ENCODE measurements at regions not wholly inside any gene's neighbourhood (a gene's known extent, or its start where the extent isn't known, plus 50 kb on each side); places are given as distances from the start of the nearest gene placed in this dataset.

GRCh38 chr6:81383472-81383871 is 369.0 kb downstream of the TENT5A start:
- Histone ChIP-seq H3K9ac (ENCODE audit: insufficient read depth in 1 of 2, low read length in 2 of 2) (no peak overlapping the region), H3K27ac (ENCODE audit: low read depth in 1 of 2, low read length in 1 of 2) (no peak overlapping the region), H3K36me3 (ENCODE audit: control insufficient read depth in 4 of 4, insufficient read depth in 4 of 4, low read length in 4 of 4) (no peaks in the 10 kb centered on the region), H3K9me3 (ENCODE audit: control insufficient read depth in 4 of 4, insufficient read depth in 3 of 4, low read length in 3 of 4) (no peaks in the 10 kb centered on the region), H3K4me3 (no peak overlapping the region), H3K27me3 (ENCODE audit: control insufficient read depth in 3 of 3, insufficient read depth in 3 of 3, low read length in 2 of 3) (no peaks in the 10 kb centered on the region), H3K4me1 (ENCODE audit: control insufficient read depth in 5 of 5, insufficient read depth in 5 of 5, low read length in 5 of 5) (no peaks in the 10 kb centered on the region)
- no peak for ATAC-seq (ENCODE audit: insufficient read depth, low FRiP score)
- 76 to 91% methylated on average over 1 of the region's 1 CpG for WGBS, 2 donors
- TF ChIP-seq CTCF (IDR thresholded peaks at IDR 0.05; ENCODE audit: control extremely low read depth, extremely low read depth), result no peak
- no peak for DNase-seq

- WGBS, 2 donors, result 64 to 82% methylated on average over 4 of the region's 4 CpGs
- peak; percentile 34 for ATAC-seq (ENCODE audit: insufficient read depth, low FRiP score)
- H3K27ac ChIP-seq (ENCODE audit: low read depth in 1 of 2, low read length in 1 of 2), result no peak overlapping the region
Measured at GRCh38 chr6:81382852-81383251, 369.6 kb downstream of the TENT5A start.

GRCh38 chr6:81381382-81381916 is 371.0 kb downstream of the TENT5A start:
- no peak for TF ChIP-seq CTCF (IDR thresholded peaks at IDR 0.05; ENCODE audit: control extremely low read depth, extremely low read depth)
- 95 to 96% methylated on average over 1 of the region's 1 CpG for WGBS, 2 donors
- Histone ChIP-seq H3K27ac (ENCODE audit: low read depth in 1 of 2, low read length in 1 of 2) (no peak overlapping the region), H3K36me3 (ENCODE audit: control insufficient read depth in 4 of 4, insufficient read depth in 4 of 4, low read length in 4 of 4) (no peaks in the 10 kb centered on the region), H3K4me3 (no peak overlapping the region), H3K9ac (ENCODE audit: insufficient read depth in 1 of 2, low read length in 2 of 2) (no peak overlapping the region), H3K4me1 (ENCODE audit: control insufficient read depth in 5 of 5, insufficient read depth in 5 of 5, low read length in 5 of 5) (no peaks in the 10 kb centered on the region), H3K9me3 (ENCODE audit: control insufficient read depth in 4 of 4, insufficient read depth in 3 of 4, low read length in 3 of 4) (no peaks in the 10 kb centered on the region), H3K27me3 (ENCODE audit: control insufficient read depth in 3 of 3, insufficient read depth in 3 of 3, low read length in 2 of 3) (no peaks in the 10 kb centered on the region)
- no peak for ATAC-seq (ENCODE audit: insufficient read depth, low FRiP score)
- no peak for DNase-seq

More at GRCh38 chr6:81382852-81383251, 369.6 kb downstream of the TENT5A start:
- Histone ChIP-seq H3K36me3 (ENCODE audit: control insufficient read depth in 4 of 4, insufficient read depth in 4 of 4, low read length in 4 of 4) (no peaks in the 10 kb centered on the region), H3K4me1 (ENCODE audit: control insufficient read depth in 5 of 5, insufficient read depth in 5 of 5, low read length in 5 of 5) (no peaks in the 10 kb centered on the region), H3K9ac (ENCODE audit: insufficient read depth in 1 of 2, low read length in 2 of 2) (no peak overlapping the region), H3K27me3 (ENCODE audit: control insufficient read depth in 3 of 3, insufficient read depth in 3 of 3, low read length in 2 of 3) (no peaks in the 10 kb centered on the region), H3K9me3 (ENCODE audit: control insufficient read depth in 4 of 4, insufficient read depth in 3 of 4, low read length in 3 of 4) (no peaks in the 10 kb centered on the region), H3K4me3 (no peak overlapping the region)
- no peak for TF ChIP-seq CTCF (IDR thresholded peaks at IDR 0.05; ENCODE audit: control extremely low read depth, extremely low read depth)
- DNase-seq, result no peak

GRCh38 chr6:81380718-81381338 is 371.7 kb downstream of the TENT5A start:
- no peaks in the 10 kb centered on the region for H3K9me3 ChIP-seq (ENCODE audit: control insufficient read depth in 4 of 4, insufficient read depth in 3 of 4, low read length in 3 of 4)
- no peaks in the 10 kb centered on the region for H3K36me3 ChIP-seq (ENCODE audit: control insufficient read depth in 4 of 4, insufficient read depth in 4 of 4, low read length in 4 of 4)
- ATAC-seq (ENCODE audit: insufficient read depth, low FRiP score), result no peak
- 88 to 97% methylated on average over 1 of the region's 1 CpG for WGBS, 2 donors
- no peaks in the 10 kb centered on the region for H3K27me3 ChIP-seq (ENCODE audit: control insufficient read depth in 3 of 3, insufficient read depth in 3 of 3, low read length in 2 of 3)
- H3K27ac ChIP-seq (ENCODE audit: low read depth in 1 of 2, low read length in 1 of 2), result no peak overlapping the region
- no peak for DNase-seq
- no peak for TF ChIP-seq CTCF (IDR thresholded peaks at IDR 0.05; ENCODE audit: control extremely low read depth, extremely low read depth)
- H3K4me3 ChIP-seq, result no peak overlapping the region
- H3K4me1 ChIP-seq (ENCODE audit: control insufficient read depth in 5 of 5, insufficient read depth in 5 of 5, low read length in 5 of 5), result no peaks in the 10 kb centered on the region
- no peak overlapping the region for H3K9ac ChIP-seq (ENCODE audit: insufficient read depth in 1 of 2, low read length in 2 of 2)

All from lung (tissue), 11 donors.